ENCODE measurements at regions not wholly inside any gene's neighbourhood (a gene's known extent, or its start where the extent isn't known, plus 50 kb on each side); places are given as distances from the start of the nearest gene placed in this dataset.
"Not testable (repeated sequence)": the region's sequence is repeated elsewhere in the genome, so short reads cannot be mapped to it uniquely, and the experiment has no call there.

- not testable (repeated sequence) for DNase-seq
Measured at GRCh38 chr2:88802026-88802425, 110.6 kb downstream of the RPIA start.

- no peak for DNase-seq
Measured at GRCh38 chr2:88807237-88807962, 115.9 kb downstream of the RPIA start.

- DNase-seq = no peak
Measured at GRCh38 chr2:88808083-88808482, 116.6 kb downstream of the RPIA start.

GRCh38 chr2:88808652-88809051 is 117.2 kb downstream of the RPIA start:
- no peak for DNase-seq

- no peak for DNase-seq
Measured at GRCh38 chr2:88809216-88809615, 117.7 kb downstream of the RPIA start.

- no peak for DNase-seq
Measured at GRCh38 chr2:88810017-88810416, 118.5 kb downstream of the RPIA start.

- no peak for DNase-seq
Measured at GRCh38 chr2:88810488-88810887, 119.0 kb downstream of the RPIA start.

- DNase-seq = no peak
Measured at GRCh38 chr2:88811233-88811632, 119.8 kb downstream of the RPIA start.

GRCh38 chr2:88811681-88812080 is 120.2 kb downstream of the RPIA start:
- DNase-seq = no peak

GRCh38 chr2:88813612-88814011 is 122.1 kb downstream of the RPIA start:
- no peak for DNase-seq

- no peak for DNase-seq
Measured at GRCh38 chr2:88815282-88815681, 123.8 kb downstream of the RPIA start.

- no peak for DNase-seq
Measured at GRCh38 chr2:88815697-88816096, 124.2 kb downstream of the RPIA start.

GRCh38 chr2:88818381-88818780 is 126.9 kb downstream of the RPIA start:
- DNase-seq = peak in 1 of 2 experiments; percentile 23

GRCh38 chr2:88824951-88825350 is 133.5 kb downstream of the RPIA start:
- no peak for DNase-seq

GRCh38 chr2:88826399-88826798 is 134.9 kb downstream of the RPIA start:
- DNase-seq = no peak

- DNase-seq = no peak
Measured at GRCh38 chr2:88827821-88828220, 136.3 kb downstream of the RPIA start.

- no peak for DNase-seq
Measured at GRCh38 chr2:88828397-88829137, 137.1 kb downstream of the RPIA start.

GRCh38 chr2:88829607-88830463 is 138.4 kb downstream of the RPIA start:
- no peak for DNase-seq

GRCh38 chr2:88831071-88831791 is 139.8 kb downstream of the RPIA start:
- DNase-seq = no peak

GRCh38 chr2:88831792-88832248 is 140.3 kb downstream of the RPIA start:
- peak in 1 of 2 experiments; percentile 11 for DNase-seq

GRCh38 chr2:88832311-88832991 is 141.0 kb downstream of the RPIA start:
- no peak for DNase-seq

GRCh38 chr2:88832992-88833389 is 141.5 kb downstream of the RPIA start:
- DNase-seq = no peak

All from SW 1271 (cell line).